WTC11 (cell line): ENCODE measurements at regions not wholly inside any gene's neighbourhood (a gene's known extent, or its start where the extent isn't known, plus 50 kb on each side); places are given as distances from the start of the nearest gene placed in this dataset.

Experiments
- ATAC-seq: fragments of 200-7000 bp; cut with Tn5 transposase; 2 replicates; pipeline ENCODE4 v1.10.0; 2021; ENCODE audit warnings: mild to moderate bottlenecking, moderate library complexity
- CTCF ChIA-PET: fragments of 300-600 bp; sonication (Branson Sonifier 250); formaldehyde crosslinking; loops from one replicate; lab custom pipeline; 2021; ENCODE audit warnings: antibody characterized with exemption; lab: Charles Lee
- POLR2A ChIA-PET: fragments of 350-600 bp; sonication (Branson Sonifier 250); formaldehyde crosslinking; loops from one replicate; lab custom pipeline; 2021; ENCODE audit warnings: antibody characterized with exemption; lab: Charles Lee
- DNase-seq: peaks from one replicate; pipeline ENCODE4 v3.0.0; 2021; ENCODE audit warnings: low spot score
- H3K27ac Mint-ChIP-seq: 2 replicates; pipeline ENCODE4 v1.8.0; 2021; ENCODE audit warnings: mixed read lengths
- H3K27me3 Mint-ChIP-seq: 2 replicates; pipeline ENCODE4 v1.8.0; 2021; ENCODE audit warnings: low read depth, mild to moderate bottlenecking, moderate library complexity, mixed read lengths
- H3K36me3 Mint-ChIP-seq: 2 replicates; pipeline ENCODE4 v1.8.0; 2021; ENCODE audit warnings: mixed read lengths
- H3K4me1 Mint-ChIP-seq: 2 replicates; pipeline ENCODE4 v1.8.0; 2022; ENCODE audit warnings: mixed read lengths
- H3K4me3 Mint-ChIP-seq: 2 replicates; pipeline ENCODE4 v1.8.0; 2021; ENCODE audit warnings: mild to moderate bottlenecking, moderate library complexity, mixed read lengths
- H3K9me3 Mint-ChIP-seq: 2 replicates; pipeline ENCODE4 v1.8.0; 2021; ENCODE audit warnings: mixed read lengths
- RORB ChIP-seq: fragments of 250-450 bp; sonication (Bioruptor Pico); IDR thresholded peaks from 2 replicates; pipeline ENCODE4 v1.9.0; 2021; ENCODE audit warnings: mild to moderate bottlenecking
- SMAD3 ChIP-seq: sonication (generic); formaldehyde crosslinking; IDR thresholded peaks from 2 replicates; pipeline ENCODE4 v1.8.0; 2022; ENCODE audit warnings: missing genetic modification reagents, mild to moderate bottlenecking, borderline replicate concordance
- ZNF263 ChIP-seq: sonication (generic); formaldehyde crosslinking; IDR thresholded peaks from 2 replicates; pipeline ENCODE4 v1.8.1; 2022; ENCODE audit warnings: low read depth, mild to moderate bottlenecking, moderate library complexity, missing genetic modification reagents
- ZNF416 ChIP-seq: fragments of 250-450 bp; sonication (Bioruptor Pico); IDR thresholded peaks from 2 replicates; pipeline ENCODE4 v1.9.0; 2021; ENCODE audit warnings: mild to moderate bottlenecking, inconsistent platforms
- TF ChIP-seq, protein P1 (sequence below): sonication (generic); formaldehyde crosslinking; IDR thresholded peaks from 2 replicates; pipeline ENCODE4 v1.8.1; 2023; ENCODE audit warnings: mild to moderate bottlenecking, missing genetic modification reagents, moderate library complexity
- TF ChIP-seq, protein P2 (sequence below): sonication (generic); formaldehyde crosslinking; IDR thresholded peaks from 2 replicates; pipeline ENCODE4 v1.8.1; 2023; ENCODE audit warnings: mild to moderate bottlenecking, moderate library complexity, missing genetic modification reagents
- TF ChIP-seq, protein P3 (sequence below): sonication (generic); formaldehyde crosslinking; IDR thresholded peaks from 2 replicates; pipeline ENCODE4 v1.8.0; 2022; ENCODE audit warnings: mild to moderate bottlenecking, missing genetic modification reagents
- TF ChIP-seq, protein P4 (sequence below): fragments of 250-450 bp; sonication (Bioruptor Pico); conservative IDR thresholded peaks from 2 replicates; pipeline ENCODE4 v1.9.0; 2021; ENCODE audit warnings: mild to moderate bottlenecking
- TF ChIP-seq, protein P5 (sequence below): sonication (generic); formaldehyde crosslinking; conservative IDR thresholded peaks from 2 replicates; pipeline ENCODE4 v1.8.1; 2022; ENCODE audit warnings: mild to moderate bottlenecking, missing genetic modification reagents
- TF ChIP-seq, protein P6 (sequence below): fragments of 250-450 bp; sonication (Bioruptor Pico); IDR thresholded peaks from 2 replicates; pipeline ENCODE4 v1.9.0; 2021; ENCODE audit warnings: mild to moderate bottlenecking
- TF ChIP-seq, protein P7 (sequence below): sonication (generic); formaldehyde crosslinking; IDR thresholded peaks from 2 replicates; pipeline ENCODE4 v1.8.0; 2023; ENCODE audit warnings: missing genetic modification reagents, mild to moderate bottlenecking, borderline replicate concordance

DNA sequence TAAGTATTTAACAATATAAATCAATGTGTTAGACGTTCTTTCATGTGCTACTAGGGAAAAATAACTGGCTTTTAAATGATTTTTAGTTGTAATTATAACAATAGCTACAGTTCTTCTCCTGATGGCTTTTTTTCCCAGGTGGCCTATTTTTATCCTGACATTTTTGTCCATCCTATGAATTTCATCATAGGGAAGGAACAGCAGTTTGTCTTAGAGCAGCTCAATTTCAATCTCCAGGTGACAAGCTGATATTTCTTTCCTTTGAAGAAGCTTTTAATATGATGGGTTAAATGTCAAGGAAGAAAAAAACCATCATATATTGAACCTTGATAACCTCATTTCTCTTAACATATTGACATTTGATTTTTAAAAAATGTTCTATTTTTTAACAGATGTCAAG is 163.0 kb upstream of the AGA start:
- Mint-ChIP-seq H3K27me3 (no peaks in the 10 kb centered on the region), H3K9me3 (peaks cover 25% of the 10 kb centered on the region), H3K4me3 (no peak overlapping the region), H3K27ac (no peak overlapping the region)
- no peak for DNase-seq
- CTCF ChIA-PET: no interaction called here
- TF ChIP-seq, protein P1, sequence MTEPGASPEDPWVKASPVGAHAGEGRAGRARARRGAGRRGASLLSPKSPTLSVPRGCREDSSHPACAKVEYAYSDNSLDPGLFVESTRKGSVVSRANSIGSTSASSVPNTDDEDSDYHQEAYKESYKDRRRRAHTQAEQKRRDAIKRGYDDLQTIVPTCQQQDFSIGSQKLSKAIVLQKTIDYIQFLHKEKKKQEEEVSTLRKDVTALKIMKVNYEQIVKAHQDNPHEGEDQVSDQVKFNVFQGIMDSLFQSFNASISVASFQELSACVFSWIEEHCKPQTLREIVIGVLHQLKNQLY (CRISPR knock-in tag): no peak
- TF ChIP-seq RORB (CRISPR knock-in tag): no peak
- no peak for TF ChIP-seq SMAD3 (CRISPR knock-in tag)
- TF ChIP-seq, protein P2, sequence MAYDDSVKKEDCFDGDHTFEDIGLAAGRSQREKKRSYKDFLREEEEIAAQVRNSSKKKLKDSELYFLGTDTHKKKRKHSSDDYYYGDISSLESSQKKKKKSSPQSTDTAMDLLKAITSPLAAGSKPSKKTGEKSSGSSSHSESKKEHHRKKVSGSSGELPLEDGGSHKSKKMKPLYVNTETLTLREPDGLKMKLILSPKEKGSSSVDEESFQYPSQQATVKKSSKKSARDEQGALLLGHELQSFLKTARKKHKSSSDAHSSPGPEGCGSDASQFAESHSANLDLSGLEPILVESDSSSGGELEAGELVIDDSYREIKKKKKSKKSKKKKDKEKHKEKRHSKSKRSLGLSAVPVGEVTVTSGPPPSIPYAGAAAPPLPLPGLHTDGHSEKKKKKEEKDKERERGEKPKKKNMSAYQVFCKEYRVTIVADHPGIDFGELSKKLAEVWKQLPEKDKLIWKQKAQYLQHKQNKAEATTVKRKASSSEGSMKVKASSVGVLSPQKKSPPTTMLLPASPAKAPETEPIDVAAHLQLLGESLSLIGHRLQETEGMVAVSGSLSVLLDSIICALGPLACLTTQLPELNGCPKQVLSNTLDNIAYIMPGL: no peak
- TF ChIP-seq, protein P3, sequence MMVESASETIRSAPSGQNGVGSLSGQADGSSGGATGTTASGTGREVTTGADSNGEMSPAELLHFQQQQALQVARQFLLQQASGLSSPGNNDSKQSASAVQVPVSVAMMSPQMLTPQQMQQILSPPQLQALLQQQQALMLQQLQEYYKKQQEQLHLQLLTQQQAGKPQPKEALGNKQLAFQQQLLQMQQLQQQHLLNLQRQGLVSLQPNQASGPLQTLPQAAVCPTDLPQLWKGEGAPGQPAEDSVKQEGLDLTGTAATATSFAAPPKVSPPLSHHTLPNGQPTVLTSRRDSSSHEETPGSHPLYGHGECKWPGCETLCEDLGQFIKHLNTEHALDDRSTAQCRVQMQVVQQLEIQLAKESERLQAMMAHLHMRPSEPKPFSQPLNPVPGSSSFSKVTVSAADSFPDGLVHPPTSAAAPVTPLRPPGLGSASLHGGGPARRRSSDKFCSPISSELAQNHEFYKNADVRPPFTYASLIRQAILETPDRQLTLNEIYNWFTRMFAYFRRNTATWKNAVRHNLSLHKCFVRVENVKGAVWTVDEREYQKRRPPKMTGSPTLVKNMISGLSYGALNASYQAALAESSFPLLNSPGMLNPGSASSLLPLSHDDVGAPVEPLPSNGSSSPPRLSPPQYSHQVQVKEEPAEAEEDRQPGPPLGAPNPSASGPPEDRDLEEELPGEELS (CRISPR knock-in tag): no peak
- TF ChIP-seq, protein P4, sequence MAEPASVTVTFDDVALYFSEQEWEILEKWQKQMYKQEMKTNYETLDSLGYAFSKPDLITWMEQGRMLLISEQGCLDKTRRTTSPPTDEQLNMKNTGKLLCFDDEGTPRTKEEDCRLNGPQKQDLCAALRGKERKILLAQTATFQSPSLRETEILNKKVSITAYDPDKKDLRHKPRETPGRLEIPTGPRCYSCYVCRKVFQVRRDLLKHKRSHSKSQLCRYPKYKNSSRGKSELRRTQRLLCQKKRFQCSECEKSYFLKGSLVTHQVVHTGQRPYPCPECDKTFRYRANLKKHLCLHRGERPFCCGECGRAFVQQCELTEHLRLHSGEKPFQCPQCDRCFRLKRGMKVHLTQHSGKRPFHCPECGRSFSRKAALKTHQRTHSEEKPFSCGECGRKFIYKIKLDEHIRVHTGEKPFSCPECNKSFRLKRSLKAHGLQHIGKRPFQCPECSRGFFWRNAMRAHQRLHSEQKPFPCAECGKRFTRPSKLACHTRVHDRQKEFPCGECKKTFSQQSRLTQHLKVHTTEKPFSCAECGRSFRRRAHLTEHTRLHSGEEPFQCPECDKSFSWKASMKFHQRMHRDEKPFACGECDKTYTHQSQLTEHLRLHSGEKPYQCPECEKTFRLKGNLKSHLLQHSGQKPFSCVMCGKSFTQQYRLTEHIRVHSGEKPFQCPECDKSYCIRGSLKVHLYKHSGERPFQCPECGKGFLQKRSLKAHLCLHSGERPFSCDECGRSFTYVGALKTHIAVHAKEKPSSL (CRISPR knock-in tag): no peak
- TF ChIP-seq, protein P5, sequence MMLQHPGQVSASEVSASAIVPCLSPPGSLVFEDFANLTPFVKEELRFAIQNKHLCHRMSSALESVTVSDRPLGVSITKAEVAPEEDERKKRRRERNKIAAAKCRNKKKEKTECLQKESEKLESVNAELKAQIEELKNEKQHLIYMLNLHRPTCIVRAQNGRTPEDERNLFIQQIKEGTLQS: no peak
- TF ChIP-seq, protein P6, sequence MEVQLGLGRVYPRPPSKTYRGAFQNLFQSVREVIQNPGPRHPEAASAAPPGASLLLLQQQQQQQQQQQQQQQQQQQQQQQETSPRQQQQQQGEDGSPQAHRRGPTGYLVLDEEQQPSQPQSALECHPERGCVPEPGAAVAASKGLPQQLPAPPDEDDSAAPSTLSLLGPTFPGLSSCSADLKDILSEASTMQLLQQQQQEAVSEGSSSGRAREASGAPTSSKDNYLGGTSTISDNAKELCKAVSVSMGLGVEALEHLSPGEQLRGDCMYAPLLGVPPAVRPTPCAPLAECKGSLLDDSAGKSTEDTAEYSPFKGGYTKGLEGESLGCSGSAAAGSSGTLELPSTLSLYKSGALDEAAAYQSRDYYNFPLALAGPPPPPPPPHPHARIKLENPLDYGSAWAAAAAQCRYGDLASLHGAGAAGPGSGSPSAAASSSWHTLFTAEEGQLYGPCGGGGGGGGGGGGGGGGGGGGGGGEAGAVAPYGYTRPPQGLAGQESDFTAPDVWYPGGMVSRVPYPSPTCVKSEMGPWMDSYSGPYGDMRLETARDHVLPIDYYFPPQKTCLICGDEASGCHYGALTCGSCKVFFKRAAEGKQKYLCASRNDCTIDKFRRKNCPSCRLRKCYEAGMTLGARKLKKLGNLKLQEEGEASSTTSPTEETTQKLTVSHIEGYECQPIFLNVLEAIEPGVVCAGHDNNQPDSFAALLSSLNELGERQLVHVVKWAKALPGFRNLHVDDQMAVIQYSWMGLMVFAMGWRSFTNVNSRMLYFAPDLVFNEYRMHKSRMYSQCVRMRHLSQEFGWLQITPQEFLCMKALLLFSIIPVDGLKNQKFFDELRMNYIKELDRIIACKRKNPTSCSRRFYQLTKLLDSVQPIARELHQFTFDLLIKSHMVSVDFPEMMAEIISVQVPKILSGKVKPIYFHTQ (CRISPR knock-in tag): no peak
- no peak for TF ChIP-seq ZNF416 (CRISPR knock-in tag)
- TF ChIP-seq, protein P7, sequence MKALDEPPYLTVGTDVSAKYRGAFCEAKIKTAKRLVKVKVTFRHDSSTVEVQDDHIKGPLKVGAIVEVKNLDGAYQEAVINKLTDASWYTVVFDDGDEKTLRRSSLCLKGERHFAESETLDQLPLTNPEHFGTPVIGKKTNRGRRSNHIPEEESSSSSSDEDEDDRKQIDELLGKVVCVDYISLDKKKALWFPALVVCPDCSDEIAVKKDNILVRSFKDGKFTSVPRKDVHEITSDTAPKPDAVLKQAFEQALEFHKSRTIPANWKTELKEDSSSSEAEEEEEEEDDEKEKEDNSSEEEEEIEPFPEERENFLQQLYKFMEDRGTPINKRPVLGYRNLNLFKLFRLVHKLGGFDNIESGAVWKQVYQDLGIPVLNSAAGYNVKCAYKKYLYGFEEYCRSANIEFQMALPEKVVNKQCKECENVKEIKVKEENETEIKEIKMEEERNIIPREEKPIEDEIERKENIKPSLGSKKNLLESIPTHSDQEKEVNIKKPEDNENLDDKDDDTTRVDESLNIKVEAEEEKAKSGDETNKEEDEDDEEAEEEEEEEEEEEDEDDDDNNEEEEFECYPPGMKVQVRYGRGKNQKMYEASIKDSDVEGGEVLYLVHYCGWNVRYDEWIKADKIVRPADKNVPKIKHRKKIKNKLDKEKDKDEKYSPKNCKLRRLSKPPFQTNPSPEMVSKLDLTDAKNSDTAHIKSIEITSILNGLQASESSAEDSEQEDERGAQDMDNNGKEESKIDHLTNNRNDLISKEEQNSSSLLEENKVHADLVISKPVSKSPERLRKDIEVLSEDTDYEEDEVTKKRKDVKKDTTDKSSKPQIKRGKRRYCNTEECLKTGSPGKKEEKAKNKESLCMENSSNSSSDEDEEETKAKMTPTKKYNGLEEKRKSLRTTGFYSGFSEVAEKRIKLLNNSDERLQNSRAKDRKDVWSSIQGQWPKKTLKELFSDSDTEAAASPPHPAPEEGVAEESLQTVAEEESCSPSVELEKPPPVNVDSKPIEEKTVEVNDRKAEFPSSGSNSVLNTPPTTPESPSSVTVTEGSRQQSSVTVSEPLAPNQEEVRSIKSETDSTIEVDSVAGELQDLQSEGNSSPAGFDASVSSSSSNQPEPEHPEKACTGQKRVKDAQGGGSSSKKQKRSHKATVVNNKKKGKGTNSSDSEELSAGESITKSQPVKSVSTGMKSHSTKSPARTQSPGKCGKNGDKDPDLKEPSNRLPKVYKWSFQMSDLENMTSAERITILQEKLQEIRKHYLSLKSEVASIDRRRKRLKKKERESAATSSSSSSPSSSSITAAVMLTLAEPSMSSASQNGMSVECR (CRISPR knock-in tag): no peak
- TF ChIP-seq ZNF263 (CRISPR knock-in tag): no peak
- TF ChIP-seq, all 79 proteins: peak for 0
- peaks cover 19% of the 10 kb centered on the region for H3K4me1 Mint-ChIP-seq
- POLR2A ChIA-PET: no interaction called here
- peaks cover 12% of the 10 kb centered on the region for H3K36me3 Mint-ChIP-seq
- no peak for ATAC-seq
